MCF 10A (cell line): ENCODE measurements at regions not wholly inside any gene's neighbourhood (a gene's known extent, or its start where the extent isn't known, plus 50 kb on each side); places are given as distances from the start of the nearest gene placed in this dataset.

Experiments used
- BruUV-seq: library from RNA; stranded (reverse); fragments of 400-500 nt; replicated peaks from 2 replicates; lab custom pipeline; 2021; lab: Mats Ljungman, UMichigan
- CTCF ChIA-PET: fragments of 300-600 bp; sonication (Branson Sonifier 250); formaldehyde crosslinking; extraction: SDS; loops from one replicate; lab custom pipeline; 2021; ENCODE audit warnings: antibody characterized with exemption, inconsistent platforms; lab: Yijun Ruan, JAX
- POLR2A ChIA-PET: fragments of 300-600, 350-650 bp; sonication (Branson Sonifier 250); formaldehyde crosslinking; extraction: SDS; loops from one replicate; lab custom pipeline; 2020; ENCODE audit warnings: antibody characterized with exemption, inconsistent platforms; lab: Yijun Ruan, JAX
- DNase-seq: peaks from one replicate; pipeline ENCODE4 v3.0.0-alpha.2; 2018; ENCODE audit not compliant: unreplicated experiment
- H3K27ac Mint-ChIP-seq: one replicate; pipeline ENCODE4 v1.8.0; 2022; ENCODE audit warnings: mild to moderate bottlenecking, low read depth, mixed read lengths; ENCODE audit not compliant: unreplicated experiment
- H3K27me3 Mint-ChIP-seq: one replicate; pipeline ENCODE4 v1.8.0; 2022; ENCODE audit warnings: mixed read lengths; ENCODE audit not compliant: insufficient read depth, unreplicated experiment
- H3K36me3 Mint-ChIP-seq: one replicate; pipeline ENCODE4 v1.8.0; 2022; ENCODE audit warnings: mild to moderate bottlenecking, moderate library complexity, mixed read lengths; ENCODE audit not compliant: insufficient read depth, unreplicated experiment
- H3K4me1 Mint-ChIP-seq: one replicate; pipeline ENCODE4 v1.8.0; 2022; ENCODE audit warnings: mixed read lengths; ENCODE audit not compliant: insufficient read depth, unreplicated experiment
- H3K4me3 Mint-ChIP-seq: one replicate; pipeline ENCODE4 v1.8.0; 2022; ENCODE audit warnings: mild to moderate bottlenecking, moderate library complexity, mixed read lengths; ENCODE audit not compliant: unreplicated experiment
- H3K9me3 Mint-ChIP-seq: one replicate; pipeline ENCODE4 v1.8.0; 2022; ENCODE audit warnings: mixed read lengths; ENCODE audit not compliant: unreplicated experiment
- intact Hi-C: fragments of 100-400 bp; cut with micrococcal nuclease; formaldehyde crosslinking; loops from 2 replicates; pipeline ENCODE4 v1.14.1; 2022
- TF ChIP-seq, protein P1 (sequence below): fragments of 200-600 bp; IDR thresholded peaks from one replicate; pipeline ENCODE4 v1.8.0; 2022; ENCODE audit warnings: antibody characterized with exemption, mild to moderate bottlenecking; ENCODE audit not compliant: unreplicated experiment

DNA sequence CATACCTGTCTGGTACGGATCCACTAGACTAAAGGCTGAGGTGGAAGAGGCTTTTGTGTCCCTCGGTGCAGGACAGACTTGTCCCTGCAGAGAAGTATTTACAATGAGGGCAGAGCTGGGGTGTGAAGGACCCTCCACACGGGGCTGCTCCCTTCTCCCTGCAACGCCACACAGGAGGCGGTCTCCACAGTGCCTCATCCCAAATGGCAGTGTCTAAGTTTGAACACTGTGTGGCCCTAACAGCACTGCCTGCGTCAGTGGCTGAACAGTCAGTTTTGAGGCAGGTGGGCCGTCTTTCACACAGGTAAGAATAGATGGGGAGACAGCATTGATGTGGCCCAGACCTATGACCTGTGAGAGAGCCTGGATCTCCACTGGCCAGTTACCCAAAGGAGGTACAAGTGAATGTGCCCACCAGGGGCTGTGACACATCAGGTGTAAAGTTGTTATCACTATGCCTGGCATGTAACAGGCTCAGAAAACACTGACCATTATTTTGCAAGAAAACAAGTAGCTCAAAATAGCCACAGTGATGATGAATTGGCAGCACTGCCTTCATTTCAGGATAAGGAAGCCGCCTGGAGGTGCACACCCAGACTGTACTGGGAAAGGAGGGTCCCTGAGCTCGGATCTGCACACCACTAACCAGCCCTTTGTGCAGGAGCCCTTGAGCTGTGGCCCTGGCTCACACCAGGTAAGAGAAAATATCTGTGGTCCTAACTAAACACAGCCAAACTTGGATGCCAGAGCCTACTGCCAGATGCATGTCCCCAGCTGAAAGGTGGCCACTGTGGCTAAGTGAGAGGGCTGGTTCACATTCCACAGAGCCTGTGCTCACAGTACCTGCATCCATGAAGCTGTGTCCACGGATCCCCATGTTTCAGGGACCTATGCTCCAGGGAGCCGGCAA, 246.7 kb downstream of the DLL1 start:
- Mint-ChIP-seq H3K36me3 (no peaks in the 10 kb centered on the region), H3K27me3 (peaks cover 17% of the 10 kb centered on the region), H3K4me1 (peaks cover 2% of the 10 kb centered on the region), H3K4me3 (no peak overlapping the region), H3K9me3 (no peaks in the 10 kb centered on the region), H3K27ac (no peak overlapping the region)
- POLR2A ChIA-PET: no interaction called here
- intact Hi-C loops: no loop called here
- no TSS peak for BruUV-seq
- TF ChIP-seq, protein P1, sequence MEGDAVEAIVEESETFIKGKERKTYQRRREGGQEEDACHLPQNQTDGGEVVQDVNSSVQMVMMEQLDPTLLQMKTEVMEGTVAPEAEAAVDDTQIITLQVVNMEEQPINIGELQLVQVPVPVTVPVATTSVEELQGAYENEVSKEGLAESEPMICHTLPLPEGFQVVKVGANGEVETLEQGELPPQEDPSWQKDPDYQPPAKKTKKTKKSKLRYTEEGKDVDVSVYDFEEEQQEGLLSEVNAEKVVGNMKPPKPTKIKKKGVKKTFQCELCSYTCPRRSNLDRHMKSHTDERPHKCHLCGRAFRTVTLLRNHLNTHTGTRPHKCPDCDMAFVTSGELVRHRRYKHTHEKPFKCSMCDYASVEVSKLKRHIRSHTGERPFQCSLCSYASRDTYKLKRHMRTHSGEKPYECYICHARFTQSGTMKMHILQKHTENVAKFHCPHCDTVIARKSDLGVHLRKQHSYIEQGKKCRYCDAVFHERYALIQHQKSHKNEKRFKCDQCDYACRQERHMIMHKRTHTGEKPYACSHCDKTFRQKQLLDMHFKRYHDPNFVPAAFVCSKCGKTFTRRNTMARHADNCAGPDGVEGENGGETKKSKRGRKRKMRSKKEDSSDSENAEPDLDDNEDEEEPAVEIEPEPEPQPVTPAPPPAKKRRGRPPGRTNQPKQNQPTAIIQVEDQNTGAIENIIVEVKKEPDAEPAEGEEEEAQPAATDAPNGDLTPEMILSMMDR: no peak
- DNase-seq: no peak
- CTCF ChIA-PET: interaction anchor here (0.6 kb wide), 1 partner anchor 1760 kb away, joined by 3 read pairs; no protein-coding TSS in a partner anchor

DNA sequence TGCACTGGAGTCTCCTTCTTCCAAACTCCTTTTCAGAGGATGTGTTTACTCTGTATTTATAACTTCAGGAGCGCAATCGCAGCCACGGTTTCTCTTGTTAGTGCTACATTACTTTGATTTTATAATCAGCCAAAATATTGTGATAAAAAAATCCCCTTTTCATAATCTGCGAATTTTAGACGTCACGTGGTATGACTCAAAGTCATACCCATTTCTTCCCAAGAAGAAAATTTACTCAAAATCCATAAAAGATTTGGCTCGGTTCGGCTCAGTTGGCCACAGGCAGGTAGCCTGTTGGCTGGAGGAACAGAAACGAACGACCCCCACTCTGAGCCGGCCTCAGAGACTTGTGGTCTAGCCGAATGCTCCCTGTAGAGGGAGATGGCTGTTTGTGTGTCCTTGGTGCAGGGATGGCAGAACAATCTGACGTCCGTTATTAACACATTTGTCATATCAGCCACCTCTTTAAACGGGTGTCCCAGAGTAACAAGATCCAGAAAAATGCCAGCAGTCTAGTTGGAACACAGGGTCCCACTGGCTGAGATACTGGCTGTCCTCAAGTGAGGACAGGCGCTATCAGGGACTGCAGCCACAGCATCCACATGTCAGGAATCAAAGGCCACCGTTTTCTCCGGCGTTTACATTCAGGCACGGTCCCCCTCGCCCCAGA, 247.6 kb downstream of the DLL1 start:
- BruUV-seq: no TSS peak
- ChIA-PET CTCF (interaction anchor here (0.6 kb wide), 1 partner anchor 1759 kb away, joined by 3 read pairs; no protein-coding TSS in a partner anchor), POLR2A (no interaction called here)
- intact Hi-C loops: no loop called here
- Mint-ChIP-seq H3K27me3 (peaks cover 17% of the 10 kb centered on the region), H3K27ac (no peak overlapping the region), H3K4me3 (no peak overlapping the region), H3K4me1 (no peaks in the 10 kb centered on the region), H3K9me3 (no peaks in the 10 kb centered on the region), H3K36me3 (no peaks in the 10 kb centered on the region)
- TF ChIP-seq, protein P1: no peak
- DNase-seq: no peak

DNA sequence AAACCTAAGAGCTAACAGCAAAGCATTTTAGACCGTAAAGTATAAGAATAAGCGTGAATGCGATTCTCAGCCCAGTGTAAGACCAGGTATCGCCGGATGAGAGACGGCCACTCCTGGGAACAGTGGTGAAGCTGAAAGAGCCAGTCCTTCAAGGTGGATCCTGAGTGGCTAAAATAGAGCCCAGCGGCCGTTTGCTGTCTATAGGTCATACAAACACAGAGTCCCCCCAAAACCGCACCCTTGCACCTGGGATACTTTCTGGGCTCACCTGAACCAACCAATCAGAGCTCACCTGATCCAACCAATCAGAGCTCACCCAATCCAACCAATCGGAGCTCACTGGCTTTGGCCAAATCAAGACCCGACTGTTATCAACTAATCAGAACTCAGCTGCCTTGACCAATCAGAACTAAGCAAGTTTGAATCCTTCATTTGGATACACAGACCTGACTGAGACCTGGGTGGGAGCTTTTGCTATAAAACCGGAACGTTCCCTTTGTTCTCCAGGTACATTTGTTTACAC, 248.2 kb downstream of the DLL1 start:
- ChIA-PET CTCF (no interaction called here), POLR2A (no interaction called here)
- H3K4me1 Mint-ChIP-seq: no peaks in the 10 kb centered on the region
- H3K27ac Mint-ChIP-seq: no peak overlapping the region
- H3K4me3 Mint-ChIP-seq: no peak overlapping the region
- peaks cover 17% of the 10 kb centered on the region for H3K27me3 Mint-ChIP-seq
- intact Hi-C loops: no loop called here
- H3K36me3 Mint-ChIP-seq: no peaks in the 10 kb centered on the region
- DNase-seq: no peak
- H3K9me3 Mint-ChIP-seq: no peaks in the 10 kb centered on the region
- no TSS peak for BruUV-seq
- TF ChIP-seq, protein P1: no peak

DNA sequence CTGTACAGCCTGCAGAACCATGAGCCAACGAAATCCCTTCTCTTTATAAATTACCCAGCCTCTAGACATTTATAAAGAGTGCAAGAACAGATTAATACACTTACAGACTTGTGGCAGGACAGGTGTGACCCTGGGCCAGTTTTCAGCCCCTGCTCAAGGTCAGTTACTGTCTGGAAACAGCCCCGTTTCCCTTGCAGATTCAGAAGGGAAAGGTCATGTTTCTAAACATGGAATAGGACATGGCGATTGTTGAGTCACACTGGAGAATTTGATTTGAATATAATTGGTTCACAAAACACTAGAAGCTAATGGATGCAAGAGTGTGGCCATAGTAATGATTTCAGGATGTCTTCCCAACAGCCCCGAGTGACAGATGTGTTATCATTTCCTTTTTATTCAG, 248.8 kb downstream of the DLL1 start:
- peaks cover 17% of the 10 kb centered on the region for H3K27me3 Mint-ChIP-seq
- H3K4me1 Mint-ChIP-seq: no peaks in the 10 kb centered on the region
- H3K36me3 Mint-ChIP-seq: no peaks in the 10 kb centered on the region
- ChIA-PET POLR2A (no interaction called here), CTCF (no interaction called here)
- H3K27ac Mint-ChIP-seq: no peak overlapping the region
- TF ChIP-seq, protein P1: no peak
- no peaks in the 10 kb centered on the region for H3K9me3 Mint-ChIP-seq
- no peak for DNase-seq
- no TSS peak for BruUV-seq
- H3K4me3 Mint-ChIP-seq: no peak overlapping the region
- intact Hi-C loops: no loop called here
